Uterus (tissue), 3 donors: ENCODE measurements at regions not wholly inside any gene's neighbourhood (a gene's known extent, or its start where the extent isn't known, plus 50 kb on each side); places are given as distances from the start of the nearest gene placed in this dataset.

Experiments used
- DNase-seq, 2 donors: peaks; one replicate each; pipeline ENCODE4 v3.0.0-alpha.2; 2019 to 2020
- H3K27ac ChIP-seq, 2 donors: fragments of 200-600 bp; sonication (generic); 1 replicate in 1 of 2; 2 replicates in 1 of 2; pipeline ENCODE4 v1.5.1; 2016 to 2018
- H3K27me3 ChIP-seq, 2 donors: fragments of 200-600 bp; sonication (generic); one replicate each; pipeline ENCODE4 v1.5.1; 2018 to 2019; ENCODE audit warnings: control low read depth in 1 of 2
- H3K36me3 ChIP-seq, 2 donors: fragments of 200-600 bp; sonication (generic); one replicate each; pipeline ENCODE4 v1.5.1; 2019; ENCODE audit warnings: control low read depth in 1 of 2
- H3K4me1 ChIP-seq, 2 donors: fragments of 200-600 bp; sonication (generic); one replicate each; pipeline ENCODE4 v1.5.1; 2018 to 2019; ENCODE audit warnings: control low read depth in 1 of 2
- H3K4me3 ChIP-seq, 2 donors: fragments of 200-600 bp; sonication (generic); 1 replicate in 1 of 2; 2 replicates in 1 of 2; pipeline ENCODE4 v1.5.1; 2018 to 2019; ENCODE audit warnings: mild to moderate bottlenecking in 1 of 2
- H3K9me3 ChIP-seq, 2 donors: fragments of 200-600 bp; sonication (generic); one replicate each; pipeline ENCODE4 v1.5.1; 2019; ENCODE audit warnings: control low read depth in 1 of 2
- CTCF ChIP-seq, 4 experiments: fragments of 200-600 bp in 2 of 4; fragments of 450-650 bp in 2 of 4; sonication (generic) in 2 of 4; IDR thresholded peaks; one replicate each; pipeline ENCODE4 v1.5.1; 2016 to 2019; ENCODE audit warnings: antibody characterized with exemption in 4 of 4, mild to moderate bottlenecking in 2 of 4, moderate library complexity in 1 of 4
- POLR2A ChIP-seq, 2 donors: fragments of 450-650 bp; IDR thresholded peaks; one replicate each; pipeline ENCODE4 v1.6.1; 2016; ENCODE audit warnings: antibody characterized with exemption in 2 of 2, mild to moderate bottlenecking in 1 of 2, moderate library complexity in 1 of 2
- intact Hi-C: fragments of 100-400 bp; cut with DNase I; formaldehyde crosslinking; loops from one replicate; pipeline ENCODE4 v1.15.1; 2023; ENCODE audit warnings: low total_unique reads
- donor health status: DM: yes; HTN: yes; CAD: no.

- no peaks in the 10 kb centered on the region for H3K9me3 ChIP-seq
- no peaks in the 10 kb centered on the region for H3K4me1 ChIP-seq
- DNase-seq: no peak
- intact Hi-C loops: no loop called here
- H3K27me3 ChIP-seq: no peaks in the 10 kb centered on the region
- H3K4me3 ChIP-seq: no peak overlapping the region
- no peak overlapping the region for H3K27ac ChIP-seq
- no peaks in the 10 kb centered on the region for H3K36me3 ChIP-seq
- TF ChIP-seq CTCF (IDR thresholded peaks at IDR 0.05) (no peak), POLR2A (IDR thresholded peaks at IDR 0.05) (no peak)
Measured at GRCh38 chr3:194025951-194026350, 110.0 kb upstream of the HES1 start.

GRCh38 chr3:194028434-194029004 is 107.4 kb upstream of the HES1 start:
- Histone ChIP-seq H3K4me3 (no peak overlapping the region), H3K36me3 (no peaks in the 10 kb centered on the region), H3K27me3 (no peaks in the 10 kb centered on the region), H3K4me1 (no peaks in the 10 kb centered on the region), H3K9me3 (no peaks in the 10 kb centered on the region), H3K27ac (no peak overlapping the region)
- intact Hi-C loops: no loop called here
- DNase-seq: no peak
- TF ChIP-seq POLR2A (IDR thresholded peaks at IDR 0.05): no peak
- TF ChIP-seq CTCF (IDR thresholded peaks at IDR 0.05): no peak

GRCh38 chr3:194029846-194030245 is 106.1 kb upstream of the HES1 start:
- intact Hi-C loops: no loop called here
- H3K9me3 ChIP-seq: no peaks in the 10 kb centered on the region

GRCh38 chr3:194030372-194030771 is 105.6 kb upstream of the HES1 start:
- Histone ChIP-seq H3K4me3 (no peak overlapping the region), H3K27me3 (no peaks in the 10 kb centered on the region), H3K9me3 (no peaks in the 10 kb centered on the region), H3K4me1 (no peaks in the 10 kb centered on the region), H3K36me3 (no peaks in the 10 kb centered on the region), H3K27ac (no peak overlapping the region)
- DNase-seq: no peak
- TF ChIP-seq POLR2A (IDR thresholded peaks at IDR 0.05): no peak
- no peak for TF ChIP-seq CTCF (IDR thresholded peaks at IDR 0.05)
- intact Hi-C loops: no loop called here

More at GRCh38 chr3:194029846-194030245, 106.1 kb upstream of the HES1 start:
- no peaks in the 10 kb centered on the region for H3K4me1 ChIP-seq
- H3K36me3 ChIP-seq: no peaks in the 10 kb centered on the region
- TF ChIP-seq CTCF (IDR thresholded peaks at IDR 0.05): no peak
- TF ChIP-seq POLR2A (IDR thresholded peaks at IDR 0.05): no peak
- H3K27ac ChIP-seq: no peak overlapping the region
- DNase-seq: no peak
- H3K4me3 ChIP-seq: no peak overlapping the region
- no peaks in the 10 kb centered on the region for H3K27me3 ChIP-seq

GRCh38 chr3:194031349-194031748 is 104.6 kb upstream of the HES1 start:
- TF ChIP-seq POLR2A (IDR thresholded peaks at IDR 0.05) (no peak), CTCF (IDR thresholded peaks at IDR 0.05) (no peak)
- no peaks in the 10 kb centered on the region for H3K9me3 ChIP-seq
- H3K27ac ChIP-seq: no peak overlapping the region
- H3K4me3 ChIP-seq: no peak overlapping the region
- H3K27me3 ChIP-seq: no peaks in the 10 kb centered on the region
- H3K36me3 ChIP-seq: no peaks in the 10 kb centered on the region
- no peak for DNase-seq
- intact Hi-C loops: no loop called here
- H3K4me1 ChIP-seq: no peaks in the 10 kb centered on the region
